ENCODE measurements at regions not wholly inside any gene's neighbourhood (a gene's known extent, or its start where the extent isn't known, plus 50 kb on each side); places are given as distances from the start of the nearest gene placed in this dataset.

DNA sequence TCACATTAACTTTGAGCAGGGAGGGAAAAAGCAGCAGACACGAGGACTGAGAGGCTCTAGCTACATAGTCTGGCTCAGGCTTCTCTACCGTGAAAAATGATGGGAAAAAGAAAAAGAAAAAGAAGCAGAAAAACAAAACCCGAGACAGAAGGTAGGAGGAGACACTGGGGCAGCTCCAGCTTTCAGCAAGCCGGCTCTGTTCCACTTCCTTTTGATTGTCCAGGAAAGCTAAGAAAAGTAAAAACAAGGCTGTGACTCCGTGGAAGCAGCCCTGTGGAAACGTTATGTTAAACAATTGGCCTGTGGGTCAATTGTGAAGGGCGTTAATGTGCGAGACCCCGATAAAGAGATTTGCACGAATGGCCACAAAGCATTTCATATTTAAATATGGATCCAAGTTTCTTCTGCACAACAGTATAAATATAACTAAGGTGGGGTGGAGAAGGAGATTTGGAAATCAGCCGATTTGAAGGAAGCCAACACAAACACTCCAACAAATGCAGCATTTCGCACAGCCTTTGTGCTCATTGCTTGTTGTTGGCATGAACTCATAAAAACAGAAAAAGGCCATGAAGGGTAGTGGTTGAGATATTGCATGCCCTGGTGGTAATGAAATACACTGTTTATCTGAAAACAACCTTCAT lies 236.9 kb upstream of the JAG1 start:
- TF ChIP-seq POLR2A (IDR thresholded peaks at IDR 0.05; ENCODE audit: low read length) (no peak), GATA1 (IDR thresholded peaks at IDR 0.05; ENCODE audit: low read depth, low read length) (no peak)
